Endothelial cell of umbilical vein (primary cell): ENCODE measurements at regions not wholly inside any gene's neighbourhood (a gene's known extent, or its start where the extent isn't known, plus 50 kb on each side); places are given as distances from the start of the nearest gene placed in this dataset.

Experiments used
- CTCF ChIP-seq, 2 donors: IDR thresholded peaks; 1 replicate in 1 of 2; 2 replicates in 1 of 2; pipeline ENCODE4 v1.5.1; 2011; ENCODE audit warnings: low read length in 2 of 2, mild to moderate bottlenecking in 2 of 2, moderate library complexity in 2 of 2, control low read depth in 1 of 2, inconsistent platforms in 1 of 2, low read depth in 1 of 2; ENCODE audit not compliant: insufficient read depth in 1 of 2; ENCODE audit errors: extremely low read depth in 1 of 2
- POLR2A ChIP-seq: IDR thresholded peaks from 2 replicates; pipeline ENCODE4 v1.6.1; 2012; ENCODE audit warnings: low read depth, mild to moderate bottlenecking, control low read depth, low read length
- POLR2AphosphoS5 ChIP-seq: IDR thresholded peaks from 2 replicates; pipeline ENCODE4 v1.6.1; 2012; ENCODE audit warnings: low read depth, mild to moderate bottlenecking, control low read depth, low read length, moderate library complexity; ENCODE audit not compliant: insufficient read depth

GRCh38 chr1:213325482-213325881 lies 274.4 kb downstream of the RPS6KC1 start:
- no peak for TF ChIP-seq POLR2AphosphoS5
- no peak for TF ChIP-seq CTCF (IDR thresholded peaks at IDR 0.05; ENCODE audit: extremely low read depth in 1 of 2, insufficient read depth in 1 of 2, low read depth in 1 of 2, low read length in 2 of 2)
- no peak for TF ChIP-seq POLR2A
